HG03442 (cell line): ENCODE measurements at regions not wholly inside any gene's neighbourhood (a gene's known extent, or its start where the extent isn't known, plus 50 kb on each side); places are given as distances from the start of the nearest gene placed in this dataset.

Source experiments
- ATAC-seq: cut with Tn5 transposase; IDR thresholded peaks from one replicate; pipeline ENCODE4 v1.9.1; 2021; ENCODE audit warnings: mild to moderate bottlenecking, moderate library complexity; ENCODE audit not compliant: unreplicated experiment

DNA sequence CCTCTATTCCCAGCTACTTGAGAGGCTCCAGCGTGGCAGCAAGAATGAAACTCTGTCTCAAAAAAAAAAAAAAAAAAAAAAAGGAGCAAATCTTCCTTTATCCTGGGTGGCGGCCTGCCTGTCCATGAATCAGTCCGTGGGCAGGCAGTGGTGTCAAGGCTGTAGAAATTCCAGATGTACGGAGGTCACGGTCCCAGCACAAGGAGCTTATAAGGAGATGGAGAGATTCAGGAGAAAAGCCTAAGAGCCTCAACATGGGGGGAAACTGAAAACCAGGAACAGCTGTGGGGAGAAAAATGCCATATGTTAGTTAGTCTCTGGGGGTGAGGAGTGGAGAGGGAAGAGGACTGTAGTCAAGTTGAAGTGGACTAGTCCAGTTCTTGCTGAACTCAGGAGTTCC lies 130.5 kb upstream of the CRY1 start:
- no peak for ATAC-seq

DNA sequence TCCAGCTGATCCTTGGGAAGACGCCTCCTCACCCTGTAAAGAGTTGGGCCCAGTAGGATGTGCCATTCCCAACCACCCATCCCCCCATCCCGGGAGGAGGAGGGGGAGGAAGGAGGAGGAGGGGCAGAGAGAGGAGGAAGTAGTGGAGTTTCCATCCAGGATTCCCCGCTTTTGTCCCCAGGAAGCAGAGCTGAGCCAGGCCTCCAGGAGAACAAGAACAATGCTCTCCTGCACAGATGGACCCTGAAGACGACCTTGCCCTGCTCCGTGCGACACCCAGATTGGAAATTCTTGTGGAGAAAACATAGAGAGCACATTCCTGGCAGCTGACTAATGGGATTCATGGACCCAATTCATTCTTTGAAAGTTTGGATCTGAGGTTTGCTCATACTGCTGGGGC lies 132.3 kb upstream of the CRY1 start:
- ATAC-seq: no peak

DNA sequence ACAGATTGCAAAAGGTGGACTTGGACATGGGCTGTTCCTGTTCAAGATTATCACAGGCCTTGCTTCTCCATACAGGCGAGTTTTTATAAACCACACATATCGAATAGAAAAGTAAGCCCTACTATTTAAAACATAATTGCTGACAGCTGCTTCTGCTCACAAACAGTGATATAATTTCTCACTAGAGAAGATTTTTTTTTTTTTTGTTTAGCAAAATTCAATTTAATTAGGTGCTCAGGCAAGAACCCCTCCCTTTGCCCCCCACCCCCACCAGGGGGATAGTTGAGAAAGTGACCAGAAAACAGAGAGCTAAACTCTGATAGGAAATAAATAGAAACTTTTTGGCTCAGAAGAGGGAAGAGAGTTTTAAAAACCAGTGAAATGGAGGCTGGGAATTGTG lies 132.8 kb upstream of the CRY1 start:
- no peak for ATAC-seq

DNA sequence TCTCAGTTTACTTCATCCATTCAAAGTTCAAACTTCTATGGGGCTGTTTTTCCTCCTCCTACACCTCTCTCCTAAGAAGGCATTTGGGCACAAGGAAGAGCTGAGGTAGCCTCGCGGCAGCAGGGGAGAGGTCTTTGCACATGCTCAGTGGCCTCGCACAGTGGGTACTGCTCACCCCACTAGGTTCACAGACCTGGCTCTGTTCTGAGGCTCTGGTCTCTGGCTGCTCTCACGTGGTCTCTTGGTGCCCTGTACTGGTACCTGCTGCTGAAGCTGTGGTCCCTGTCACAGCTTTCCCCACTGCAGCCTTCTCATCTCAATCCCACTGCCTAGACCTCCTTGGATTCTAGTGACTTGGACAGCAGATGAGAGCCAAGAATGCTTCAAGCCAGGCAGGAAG lies 134.7 kb upstream of the CRY1 start:
- ATAC-seq: no peak

DNA sequence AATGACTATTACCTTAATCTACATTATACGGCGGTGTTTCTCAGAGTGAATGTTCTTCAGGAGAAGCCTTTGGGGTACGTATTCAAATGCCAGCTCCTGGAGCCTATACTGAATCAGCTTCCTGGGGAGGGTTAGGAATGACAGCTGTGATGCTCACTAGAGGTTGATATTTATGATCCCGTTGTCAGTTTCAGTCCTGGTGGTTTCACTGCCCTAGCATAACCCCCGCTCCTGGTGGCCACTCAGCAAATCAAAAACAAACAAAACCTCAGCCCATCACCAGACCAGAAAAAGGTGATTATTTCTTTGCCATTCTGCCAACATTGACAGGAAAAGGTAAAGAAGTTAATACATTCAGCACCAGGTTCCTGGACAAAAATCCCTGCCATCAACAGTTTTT lies 136.5 kb upstream of the CRY1 start:
- no peak for ATAC-seq

DNA sequence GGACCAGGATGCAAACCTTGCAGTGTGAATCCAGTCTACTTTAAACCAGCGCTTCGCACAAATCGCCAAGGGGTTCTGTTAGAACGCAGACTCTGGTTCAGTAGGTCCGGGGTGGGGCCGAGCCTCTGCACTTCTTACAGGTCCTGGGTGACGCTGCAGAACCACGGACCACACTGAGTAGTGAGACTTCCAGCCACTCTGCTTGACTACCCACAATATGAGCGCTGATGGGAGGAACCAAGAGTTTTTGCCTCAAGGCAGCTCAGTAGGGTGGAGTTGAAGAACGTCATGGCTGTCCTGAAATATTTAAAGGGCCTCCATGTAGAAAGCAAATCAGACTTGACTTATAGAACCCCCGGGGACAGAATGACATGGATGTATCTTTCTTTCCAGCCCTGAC lies 138.0 kb upstream of the CRY1 start:
- ATAC-seq: no peak

DNA sequence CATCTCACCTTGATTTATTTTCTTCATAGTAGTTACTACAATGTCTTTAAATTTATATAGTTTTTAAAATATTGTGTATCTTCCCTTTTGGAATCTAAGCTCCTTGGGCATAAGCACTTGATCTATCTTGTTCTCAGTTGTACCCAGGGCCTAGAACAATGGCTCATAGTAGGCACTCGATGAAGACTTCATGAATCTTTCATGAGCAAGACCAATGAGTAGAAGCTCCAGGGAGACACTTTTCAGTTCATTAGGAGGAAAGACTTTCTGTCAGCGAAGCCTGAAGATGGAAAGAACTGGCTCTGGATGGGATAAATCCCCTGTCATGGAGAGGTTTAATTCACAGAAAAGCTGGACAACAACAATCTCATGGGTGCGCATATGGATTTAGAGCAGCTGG lies 140.2 kb upstream of the CRY1 start:
- no peak for ATAC-seq

DNA sequence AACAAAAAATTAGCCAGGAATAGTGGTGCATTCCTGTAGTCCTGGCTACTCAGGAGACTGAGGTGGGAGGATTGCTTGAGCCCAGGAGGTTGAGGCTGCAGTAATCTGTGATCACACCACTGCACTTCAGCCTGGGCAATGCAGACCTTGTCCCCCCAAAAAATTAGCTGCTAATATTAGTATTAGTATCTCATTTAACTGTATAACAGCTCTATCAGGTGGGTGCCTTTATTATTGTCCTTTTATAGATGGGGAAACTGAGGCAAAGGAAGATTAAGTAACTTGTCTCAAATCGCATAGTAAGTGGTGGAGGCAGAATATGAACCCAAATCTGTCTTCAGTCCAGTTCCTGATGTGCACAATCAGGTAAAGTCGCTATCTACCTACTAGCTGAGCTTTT lies 142.3 kb upstream of the CRY1 start:
- ATAC-seq: no peak

DNA sequence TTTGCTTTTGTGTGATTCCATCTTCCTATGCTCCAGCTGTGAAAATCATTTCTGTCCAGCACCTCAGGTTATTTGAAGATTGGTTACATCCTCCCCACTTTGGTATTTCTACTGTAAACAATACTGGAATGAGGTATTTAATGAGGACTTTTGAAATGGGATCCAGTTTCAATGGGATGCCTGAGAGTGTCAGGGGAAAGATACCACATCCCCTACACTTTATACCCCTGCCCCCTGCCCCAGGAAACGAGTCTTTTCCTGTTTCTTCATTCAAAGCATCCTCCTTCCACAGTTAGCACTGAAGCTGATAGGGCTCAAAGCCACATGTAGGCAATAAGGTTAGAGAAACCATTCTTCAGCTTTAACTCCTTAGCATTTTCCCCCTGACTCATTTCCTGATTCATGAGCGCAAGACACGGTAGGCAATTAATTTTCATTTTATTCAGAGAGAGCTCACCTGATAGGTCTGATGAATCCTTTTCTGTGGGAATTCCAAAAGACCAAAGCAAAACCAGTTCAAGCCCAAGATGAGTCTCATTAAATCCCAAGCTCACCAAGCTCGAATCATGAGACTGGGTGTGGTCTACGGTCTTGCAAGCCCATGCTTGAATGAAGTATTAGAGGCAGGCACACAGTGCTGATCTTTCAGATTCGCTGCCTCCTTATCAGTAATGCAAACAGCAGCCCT lies 143.6 kb upstream of the CRY1 start:
- ATAC-seq: no peak

DNA sequence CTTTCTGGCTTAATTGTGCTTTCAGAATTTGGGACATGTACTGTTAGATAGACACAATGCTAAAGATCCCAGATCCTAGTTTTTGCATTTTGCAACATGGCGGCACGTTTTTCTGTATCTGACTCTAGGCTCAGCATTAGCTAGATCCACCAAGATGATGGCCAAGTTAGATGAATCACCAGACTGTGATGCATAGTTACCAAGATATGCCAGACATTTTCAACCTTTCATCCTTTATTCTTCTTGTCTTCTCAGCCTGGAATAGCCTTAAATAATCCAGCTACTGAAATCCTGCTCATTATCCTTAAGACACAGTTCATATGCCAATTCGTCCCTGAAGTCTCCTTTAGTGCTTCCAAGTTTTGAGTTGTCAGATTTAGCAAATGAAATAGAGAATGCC lies 144.9 kb upstream of the CRY1 start:
- no peak for ATAC-seq

DNA sequence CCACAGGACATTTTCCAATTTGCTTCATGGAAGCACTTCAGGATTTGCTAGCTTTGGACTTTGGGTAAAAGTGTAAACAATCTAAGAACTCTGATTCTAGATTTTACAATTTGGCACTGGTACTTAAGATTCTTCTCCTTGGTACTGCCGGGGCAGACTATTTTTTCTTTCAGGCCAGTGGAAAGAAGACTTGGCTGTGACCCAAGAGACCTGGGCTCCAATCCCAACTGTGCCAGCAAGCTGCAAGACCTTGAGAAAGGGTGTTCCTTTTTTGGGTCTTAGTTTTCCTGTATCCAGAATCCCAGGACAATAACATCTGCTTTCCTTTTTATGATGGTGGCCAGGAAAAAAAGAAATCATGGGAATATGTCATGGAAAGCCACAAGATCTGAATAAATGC lies 148.1 kb upstream of the CRY1 start:
- ATAC-seq: no peak

DNA sequence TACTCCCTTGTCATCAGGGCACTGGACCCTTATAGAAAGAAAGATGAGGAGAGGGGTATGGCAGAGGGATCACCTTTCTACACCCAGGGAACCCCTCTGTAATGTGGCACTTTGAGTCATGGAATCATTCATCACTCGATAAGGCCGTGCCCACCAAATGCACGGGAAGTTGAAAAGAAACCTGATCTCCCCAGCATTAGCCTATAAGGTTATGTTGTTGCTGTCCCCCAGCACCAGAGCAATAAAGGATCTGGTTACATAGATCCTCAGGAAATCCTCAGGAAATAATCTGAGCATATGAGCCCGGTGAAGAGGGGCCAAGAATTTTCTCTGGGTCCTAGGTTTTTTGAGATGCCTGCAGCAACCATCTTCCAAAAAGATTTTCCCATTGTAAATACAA lies 148.8 kb upstream of the CRY1 start:
- no peak for ATAC-seq

DNA sequence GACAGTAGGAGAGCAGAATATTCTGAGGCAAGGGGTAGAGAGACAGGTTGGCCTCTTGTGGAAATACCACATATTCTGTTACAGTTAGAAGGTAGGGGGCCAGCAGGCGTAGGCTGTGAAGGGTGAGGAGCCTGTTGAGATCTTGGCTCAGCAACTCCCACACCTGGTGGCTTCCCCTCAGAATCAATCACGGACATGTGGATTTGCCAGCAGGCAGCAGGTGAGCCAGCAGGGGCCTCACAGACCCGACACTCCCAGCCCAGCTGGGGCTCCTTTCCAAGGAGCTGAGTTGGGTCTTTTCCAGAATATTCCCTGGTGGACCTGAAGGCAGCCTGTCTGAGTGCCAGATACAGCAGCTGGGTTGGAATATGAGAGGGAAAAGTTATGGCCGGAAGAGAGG lies 150.0 kb upstream of the CRY1 start:
- no peak for ATAC-seq

DNA sequence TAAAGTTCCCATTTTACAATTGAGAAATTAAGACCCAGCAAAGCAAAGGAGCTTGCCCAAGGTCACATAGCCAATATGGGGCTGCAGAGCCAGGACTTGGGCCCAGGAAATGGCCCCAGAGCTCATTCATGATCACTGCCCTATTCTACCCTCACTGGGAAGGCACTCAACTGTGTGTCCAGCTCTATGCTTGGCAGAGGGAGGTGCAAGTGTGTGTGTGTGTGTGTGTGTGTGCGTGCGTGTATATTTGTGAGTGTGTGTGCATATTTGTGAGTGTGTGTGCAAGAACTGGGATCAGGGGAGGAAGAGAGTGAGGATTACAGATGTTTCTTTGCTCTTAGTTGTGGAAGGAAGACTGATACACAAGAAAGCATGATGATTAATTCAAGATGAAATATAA lies 151.2 kb upstream of the CRY1 start:
- ATAC-seq: no peak

DNA sequence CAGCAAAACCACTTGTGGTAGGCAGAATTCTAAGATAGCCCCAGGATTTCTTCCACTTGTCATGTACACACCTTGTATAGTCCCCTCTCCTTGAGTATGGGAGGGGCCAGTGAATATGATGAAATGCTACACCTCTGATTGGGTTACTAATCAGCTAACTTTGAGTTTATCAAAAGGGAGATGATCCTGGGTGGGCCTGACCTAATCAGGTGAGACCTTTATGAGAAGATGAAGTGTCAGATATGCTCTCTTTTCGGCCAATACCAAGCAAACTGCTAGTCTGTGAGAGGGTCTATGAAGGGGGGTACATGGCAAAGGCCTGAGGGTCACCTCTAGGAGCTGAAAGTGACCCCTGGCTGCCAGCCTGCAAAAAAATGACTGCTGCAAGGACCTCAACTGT lies 154.3 kb upstream of the CRY1 start:
- no peak for ATAC-seq

DNA sequence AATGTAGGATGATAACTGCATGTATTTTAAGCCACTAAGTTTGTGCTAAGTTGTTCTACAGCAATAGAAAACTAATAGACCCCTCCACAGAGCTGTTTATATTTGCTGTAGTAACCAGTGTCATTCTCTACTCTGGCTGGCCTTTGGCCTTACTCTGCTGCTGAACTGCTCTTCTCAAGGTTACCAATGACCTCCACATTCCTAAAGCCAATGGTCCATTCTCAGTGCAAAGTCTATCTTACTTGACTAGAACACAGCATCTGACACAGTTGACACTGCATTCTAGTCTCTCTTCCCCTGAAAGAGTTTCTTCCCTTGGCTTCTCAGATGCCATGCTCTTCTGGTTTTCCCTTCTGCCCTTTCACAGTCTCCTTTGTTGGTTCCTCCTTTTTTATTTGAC lies 154.8 kb upstream of the CRY1 start:
- no peak for ATAC-seq

DNA sequence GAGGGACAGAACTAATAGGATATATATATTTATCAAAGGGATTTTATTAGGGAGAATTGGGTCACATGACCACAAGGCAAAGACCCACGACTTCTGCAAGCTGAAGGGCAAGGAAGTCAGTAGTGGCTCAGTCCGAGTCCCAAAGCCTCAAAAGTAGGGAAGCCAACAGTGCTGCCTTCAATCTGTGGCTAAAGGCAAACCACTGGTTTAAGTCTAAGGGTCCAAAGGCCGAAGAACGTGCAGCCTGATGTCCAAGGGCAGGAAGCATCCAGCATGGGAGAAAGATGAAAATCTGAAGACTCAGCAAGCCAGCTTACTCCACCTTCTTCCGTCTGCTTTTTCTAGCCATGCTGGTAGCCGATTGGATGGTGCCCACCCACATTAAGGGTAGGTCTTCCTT lies 157.9 kb upstream of the CRY1 start:
- no peak for ATAC-seq

DNA sequence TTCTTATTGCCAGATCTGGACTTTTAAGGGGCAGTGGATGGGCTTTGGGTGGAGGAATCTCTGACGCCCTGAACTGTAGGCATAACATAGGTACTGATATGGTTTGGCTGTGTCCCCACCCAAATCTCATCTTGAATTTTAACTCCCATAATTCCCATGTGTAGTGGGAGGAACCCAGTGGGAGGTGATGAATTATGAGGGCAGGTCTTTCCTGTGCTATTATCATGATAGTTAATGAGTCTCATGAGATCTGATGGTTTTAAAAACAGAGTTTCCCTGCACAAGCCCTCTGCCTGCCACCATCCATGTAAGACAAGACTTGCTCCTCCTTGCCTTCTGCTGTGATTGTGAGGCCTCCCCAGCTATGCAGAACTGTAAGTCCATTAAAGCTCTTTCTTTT lies 160.0 kb upstream of the CRY1 start:
- no peak for ATAC-seq

DNA sequence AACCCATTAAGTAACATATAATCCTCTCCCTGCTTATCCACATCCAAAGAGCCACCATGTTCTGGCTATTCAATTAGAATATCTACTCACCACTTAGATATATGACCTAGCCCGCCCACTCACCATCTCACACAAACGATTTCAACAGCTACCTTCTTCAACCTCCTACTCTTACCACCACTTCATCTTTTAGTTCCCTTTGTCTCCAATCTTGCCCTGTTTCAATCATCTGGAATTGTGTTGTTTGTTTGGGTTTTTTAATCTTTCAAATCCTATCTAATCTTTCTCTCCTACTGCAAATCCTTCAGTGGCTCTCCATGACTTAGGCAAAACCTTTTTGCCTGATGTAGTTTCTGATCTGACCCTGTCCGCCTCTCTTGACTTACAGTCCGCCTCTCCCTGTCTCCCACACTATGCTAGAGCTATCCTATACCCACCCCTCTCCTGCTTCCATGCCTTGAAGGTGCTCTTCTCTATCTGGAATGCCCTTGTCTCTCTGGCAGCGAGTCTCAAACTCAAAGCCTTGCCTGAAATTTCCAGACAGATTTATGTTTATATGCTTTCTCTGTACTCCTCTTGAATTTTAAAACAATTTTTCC lies 161.0 kb upstream of the CRY1 start:
- no peak for ATAC-seq

DNA sequence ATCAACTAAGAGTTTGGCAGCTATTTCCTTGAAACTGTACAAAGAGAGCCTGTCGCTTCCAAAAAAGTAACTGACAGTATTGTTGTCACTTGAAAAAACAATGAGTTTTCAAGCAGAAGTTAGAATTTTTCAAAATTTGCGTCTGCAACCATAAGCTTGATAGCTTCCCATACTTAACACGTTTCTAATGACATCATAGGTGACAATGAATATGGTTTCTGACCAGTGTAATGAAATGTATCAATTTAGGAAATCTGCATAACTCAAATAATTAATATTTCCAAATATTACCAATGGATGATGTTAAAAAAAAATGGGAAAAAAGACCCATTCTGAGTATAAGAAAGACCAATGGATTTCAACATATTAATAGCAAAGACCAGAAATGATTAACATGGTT lies 165.4 kb upstream of the CRY1 start:
- ATAC-seq: no peak

DNA sequence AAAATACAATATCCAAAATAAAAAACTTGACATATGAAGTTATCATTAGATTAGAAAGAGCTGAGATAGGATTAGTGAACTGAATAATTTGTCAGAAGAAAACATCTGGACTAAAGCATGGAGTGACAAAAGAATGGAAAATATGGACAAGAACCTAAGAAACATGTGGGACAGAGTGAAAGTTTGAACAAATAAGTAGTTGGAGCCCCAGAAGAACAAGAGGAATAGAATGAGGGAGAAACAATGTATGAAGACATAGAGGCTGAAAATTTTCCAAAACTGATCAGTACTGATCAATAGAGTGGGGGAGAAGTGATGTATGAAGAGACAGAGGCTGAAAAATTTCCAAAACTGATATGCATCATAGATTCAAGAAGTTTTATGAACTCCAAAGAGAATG lies 170.6 kb upstream of the CRY1 start:
- ATAC-seq: no peak

DNA sequence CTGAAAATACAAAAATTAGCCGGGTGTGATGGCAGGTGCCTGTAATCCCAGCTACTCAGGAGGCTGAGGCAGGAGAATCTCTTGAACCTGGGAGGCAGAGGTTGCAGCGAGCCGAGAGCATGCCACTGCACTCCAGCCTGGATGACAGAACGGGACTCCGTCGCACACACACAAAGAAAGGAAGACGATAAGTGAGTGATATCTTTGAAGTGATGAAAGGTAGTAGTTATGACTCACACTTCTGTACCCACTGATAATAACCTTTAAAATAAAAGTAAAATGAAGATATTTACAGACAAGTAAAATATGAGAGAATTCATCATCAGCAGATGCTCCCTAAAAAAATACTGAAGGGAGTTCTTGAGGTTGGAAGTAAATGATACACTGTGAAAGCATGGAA lies 171.3 kb upstream of the CRY1 start:
- ATAC-seq: no peak

DNA sequence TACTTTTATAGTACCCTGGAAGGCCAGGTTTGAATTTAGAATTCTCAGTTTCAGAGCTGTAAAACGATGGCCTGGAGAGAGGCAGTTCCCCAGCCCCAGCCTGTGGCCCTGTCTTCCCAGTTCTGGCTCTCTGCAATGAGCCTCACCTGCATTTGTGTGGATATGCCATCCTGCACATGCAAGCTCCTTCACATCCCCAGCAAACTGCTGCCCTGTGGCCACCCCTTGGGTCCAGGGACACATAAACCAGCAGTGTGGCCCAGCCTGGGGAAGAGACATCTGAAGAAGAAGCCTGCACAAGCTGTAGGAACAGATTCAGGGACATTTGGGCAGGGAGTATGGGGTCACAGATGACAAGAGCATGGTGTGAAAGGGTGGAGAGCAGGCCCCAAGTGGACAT lies 174.3 kb upstream of the CRY1 start:
- ATAC-seq: no peak
